DLD1 (cell line): ENCODE measurements at regions not wholly inside any gene's neighbourhood (a gene's known extent, or its start where the extent isn't known, plus 50 kb on each side); places are given as distances from the start of the nearest gene placed in this dataset.
"Not testable (repeated sequence)": the region's sequence is repeated elsewhere in the genome, so short reads cannot be mapped to it uniquely, and the experiment has no call there.

Experiments
- in situ Hi-C: cut with HindIII; loops from 2 replicates; pipeline ENCODE4 v1.10.0; 2017; ENCODE audit warnings: low sequenced_read_pairs

GRCh38 chr2:40676134-40676790, 224.4 kb upstream of the SLC8A1 start:
- in situ Hi-C loops, result not testable (repeated sequence)

- in situ Hi-C loops, result no loop called here
Observed at GRCh38 chr2:40680547-40680946, 228.7 kb upstream of the SLC8A1 start.

DNA sequence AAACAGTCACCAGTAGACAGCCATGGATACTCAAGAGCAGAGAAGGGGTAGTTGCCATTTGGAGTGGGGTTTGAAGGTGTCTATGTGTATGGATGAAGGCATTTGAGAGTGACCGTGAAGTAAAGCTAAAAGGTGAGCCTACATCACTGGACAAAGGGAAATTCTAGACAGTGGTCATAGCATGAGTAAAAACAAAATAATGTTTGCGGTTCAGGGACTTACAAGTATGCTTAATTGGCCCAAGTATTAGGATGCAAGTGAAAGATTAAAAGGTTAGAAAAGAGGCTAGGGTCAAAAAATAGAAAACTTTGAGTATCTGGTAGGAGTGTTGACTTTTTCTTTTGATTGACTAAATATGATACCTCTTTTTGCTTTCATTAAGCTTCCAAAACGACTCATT, 238.1 kb upstream of the SLC8A1 start:
- in situ Hi-C loops, result no loop called here

DNA sequence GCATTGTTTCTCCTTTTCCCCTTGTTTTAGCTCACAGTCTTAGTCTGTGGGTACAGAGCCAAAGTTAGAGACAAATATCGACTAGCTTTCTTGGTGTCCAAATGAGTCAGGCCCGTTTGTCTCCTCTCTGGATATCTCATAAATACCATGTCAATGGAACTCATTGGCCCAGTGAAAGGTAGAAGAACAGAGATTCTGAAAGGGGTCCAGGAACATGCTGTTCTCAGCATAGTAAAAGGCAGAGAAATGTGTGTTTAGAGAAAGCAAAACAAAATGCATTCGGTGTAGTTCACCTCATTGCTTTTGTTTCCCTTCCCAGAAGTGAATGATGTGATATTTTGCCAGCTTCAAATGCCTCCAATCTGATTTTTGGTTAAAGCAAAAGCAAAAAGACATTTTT, 238.6 kb upstream of the SLC8A1 start:
- in situ Hi-C loops, result no loop called here

DNA sequence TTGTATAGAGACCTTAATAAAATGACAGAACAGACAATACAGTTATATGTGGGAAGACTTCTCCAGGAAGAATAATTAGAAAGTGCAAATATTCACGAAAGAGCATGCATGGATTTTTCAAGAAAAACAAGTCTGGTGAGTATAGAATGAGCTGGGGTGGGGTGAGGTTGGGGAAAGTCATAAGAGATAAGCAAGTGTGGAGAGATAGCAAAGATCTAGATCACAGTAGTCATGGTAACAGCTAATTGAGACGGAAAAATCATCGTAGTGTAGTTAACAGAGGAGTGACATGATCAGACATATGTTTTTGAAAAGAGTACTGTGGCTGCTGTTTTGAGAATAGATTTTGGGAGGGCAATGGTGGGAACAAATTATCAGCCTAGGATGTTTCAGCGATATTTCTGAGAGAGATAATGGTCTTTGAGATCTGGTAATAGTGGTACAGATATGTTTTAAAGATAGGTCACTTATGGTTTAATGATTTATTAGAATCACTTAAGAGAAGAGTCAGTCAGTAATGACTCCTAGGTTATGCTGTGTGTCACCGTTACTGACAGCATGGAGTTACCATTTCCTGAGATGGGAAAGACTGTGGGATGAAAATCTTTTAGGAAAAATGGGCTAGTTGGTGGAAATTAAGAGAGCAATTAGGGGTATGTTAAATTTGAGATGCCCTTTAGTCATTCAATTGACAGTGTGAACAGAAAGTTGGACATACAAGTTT, 248.5 kb upstream of the SLC8A1 start:
- in situ Hi-C loops, result no loop called here

DNA sequence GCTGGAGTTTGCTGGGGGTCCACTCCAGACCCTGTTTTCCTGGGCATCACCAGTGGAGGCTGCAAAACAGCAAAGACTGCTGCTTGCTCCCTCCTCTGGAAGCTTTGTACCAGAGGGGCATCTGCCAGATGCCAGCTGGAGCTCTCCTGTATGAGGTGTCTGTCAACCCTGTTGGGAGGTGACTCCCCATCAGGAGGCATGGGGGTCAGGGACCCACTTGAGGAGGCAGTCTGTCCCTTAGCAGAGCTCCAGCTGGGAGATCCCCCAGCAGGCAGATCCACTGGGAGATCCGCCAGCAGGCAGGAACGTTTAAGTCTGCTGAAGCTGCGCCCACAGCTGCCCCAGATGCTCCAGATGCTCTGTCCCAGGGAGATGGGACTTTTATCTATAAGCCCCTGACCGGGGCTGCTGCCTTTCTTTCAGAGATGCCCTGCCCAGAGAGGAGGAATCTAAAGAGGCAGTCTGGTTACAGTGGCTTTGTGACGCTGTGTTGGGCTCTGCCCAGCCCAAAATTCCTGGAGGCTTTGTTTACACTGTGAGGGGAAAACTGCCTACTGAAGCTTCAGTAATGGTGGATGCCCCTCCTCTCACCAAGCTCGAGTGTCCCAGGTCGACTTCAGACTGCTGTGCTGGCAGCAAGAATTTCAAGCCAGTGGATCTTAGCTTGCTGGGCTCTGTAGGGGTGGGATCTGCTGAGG, 260.5 kb upstream of the SLC8A1 start:
- in situ Hi-C loops, result not testable (repeated sequence)

DNA sequence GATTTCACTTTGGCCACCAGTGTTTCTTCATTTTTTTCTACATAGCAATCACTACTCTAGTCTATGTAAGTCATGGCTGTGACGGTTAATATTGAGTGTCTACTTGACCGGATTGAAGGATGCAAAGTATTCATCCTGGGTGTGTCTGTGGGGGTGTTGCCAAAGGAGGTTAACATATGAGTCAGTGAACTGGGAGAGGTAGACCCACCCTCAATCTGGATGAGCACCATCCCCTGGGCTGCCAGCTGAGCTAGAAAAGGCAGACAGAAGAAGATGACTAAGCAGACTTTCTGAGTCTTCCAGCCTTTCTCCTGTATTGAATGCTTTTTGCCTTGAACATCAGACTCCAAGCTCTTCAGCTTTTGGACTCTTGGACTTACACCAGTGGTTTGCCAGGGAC, 265.0 kb upstream of the SLC8A1 start:
- in situ Hi-C loops, result no loop called here

GRCh38 chr2:40719414-40719813, 267.5 kb upstream of the SLC8A1 start:
- in situ Hi-C loops, result no loop called here

- in situ Hi-C loops, result no loop called here
Observed at GRCh38 chr2:40721595-40721994, 269.7 kb upstream of the SLC8A1 start.

DNA sequence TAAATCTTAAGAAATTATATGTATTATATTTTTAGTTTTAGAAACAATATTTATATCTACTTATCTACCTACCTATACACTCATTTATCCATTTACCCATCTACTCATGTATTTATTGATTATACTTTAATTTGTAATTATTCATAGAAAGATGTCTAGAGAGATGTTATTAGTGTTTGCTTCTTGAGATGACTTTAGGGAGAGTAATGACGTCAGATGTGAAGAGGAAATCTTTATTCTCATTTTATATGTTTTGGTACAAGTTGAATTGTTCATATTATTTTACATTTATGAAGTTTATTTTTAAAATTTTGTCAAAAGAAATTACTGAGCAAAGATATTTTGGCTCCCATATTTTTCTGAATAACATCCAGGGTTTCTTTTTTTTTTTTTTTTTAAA, 271.3 kb upstream of the SLC8A1 start:
- in situ Hi-C loops, result no loop called here

DNA sequence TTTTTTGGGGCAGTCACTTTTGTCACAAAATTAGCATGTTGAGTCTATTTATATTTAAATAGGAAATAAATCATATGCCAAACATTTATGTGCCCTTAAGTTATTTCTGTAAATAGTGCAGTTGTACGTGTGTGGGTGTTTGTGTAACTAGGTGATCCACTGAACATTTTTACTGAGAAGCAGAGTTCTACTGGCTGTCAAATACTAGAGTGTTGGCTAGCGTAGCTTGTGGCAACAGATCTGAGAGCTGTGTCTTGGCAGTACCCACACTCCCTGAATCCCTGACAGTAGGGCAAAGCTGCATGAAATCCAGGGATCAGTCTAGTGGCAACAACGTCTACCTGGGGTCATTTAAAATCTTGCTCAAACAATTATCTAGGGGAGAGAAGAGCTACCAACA, 273.1 kb upstream of the SLC8A1 start:
- in situ Hi-C loops, result no loop called here

- in situ Hi-C loops, result no loop called here
Observed at GRCh38 chr2:40725950-40726349, 274.1 kb upstream of the SLC8A1 start.

GRCh38 chr2:40734797-40735196, 282.9 kb upstream of the SLC8A1 start:
- in situ Hi-C loops, result no loop called here

DNA sequence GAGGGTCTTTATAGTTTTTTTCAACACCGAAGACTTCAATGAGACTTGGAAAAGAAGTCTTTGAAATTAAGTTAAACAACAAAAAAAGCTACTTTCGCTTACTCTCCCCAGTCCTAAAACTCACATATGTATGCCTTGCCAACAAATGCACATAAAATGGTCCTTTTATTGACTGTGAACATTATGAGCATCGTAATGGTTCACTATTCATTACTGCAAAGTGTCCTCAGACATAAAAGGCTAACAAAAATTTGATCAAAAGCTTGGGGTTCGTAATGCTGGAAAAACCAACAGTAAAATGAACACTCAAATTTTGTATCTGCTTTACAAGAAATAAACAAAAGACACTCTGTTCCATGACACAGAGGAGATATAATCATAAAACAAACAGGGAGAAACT, 285.3 kb upstream of the SLC8A1 start:
- in situ Hi-C loops, result no loop called here

- in situ Hi-C loops, result no loop called here
Observed at GRCh38 chr2:40740419-40740818, 288.5 kb upstream of the SLC8A1 start.

GRCh38 chr2:40741532-40741931, 289.6 kb upstream of the SLC8A1 start:
- in situ Hi-C loops, result no loop called here

DNA sequence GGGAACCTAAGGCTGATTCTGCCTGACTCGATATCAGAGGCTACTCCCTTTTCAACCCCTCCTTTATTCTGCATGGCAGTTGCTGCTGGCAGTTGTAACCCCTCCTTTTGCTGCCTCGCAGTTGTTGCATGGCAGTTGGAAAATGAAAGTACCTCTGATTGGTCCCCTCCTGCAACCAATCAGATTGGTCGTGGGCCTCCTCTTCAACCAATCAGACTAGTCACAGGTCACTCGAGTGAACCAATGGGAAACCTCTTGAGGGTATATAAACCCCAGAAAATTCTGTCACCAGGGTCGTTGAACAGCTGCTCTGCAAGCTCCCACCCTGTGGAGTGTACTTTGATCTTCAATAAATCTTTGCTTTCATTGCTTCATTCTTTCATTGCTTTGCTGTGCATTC, 294.3 kb upstream of the SLC8A1 start:
- in situ Hi-C loops, result no loop called here

DNA sequence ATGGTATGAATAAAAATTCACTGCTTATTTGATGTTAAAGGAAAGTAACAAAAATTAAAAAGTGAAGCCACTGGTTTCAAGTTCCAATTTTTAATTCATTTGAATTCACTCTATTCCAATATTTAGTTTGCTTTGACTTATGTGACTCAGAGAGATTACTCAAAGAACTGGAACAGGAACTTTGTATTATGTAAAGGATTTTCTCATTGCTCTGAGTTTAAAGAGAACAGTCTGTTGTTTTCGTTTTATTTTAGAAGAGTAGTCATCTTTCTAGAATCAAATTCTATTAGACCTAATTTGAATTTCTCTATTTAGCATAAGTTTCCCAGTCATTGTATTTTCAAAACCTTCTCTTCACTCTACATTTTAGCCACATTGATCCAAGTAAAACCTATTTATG, 300.1 kb upstream of the SLC8A1 start:
- in situ Hi-C loops, result no loop called here

DNA sequence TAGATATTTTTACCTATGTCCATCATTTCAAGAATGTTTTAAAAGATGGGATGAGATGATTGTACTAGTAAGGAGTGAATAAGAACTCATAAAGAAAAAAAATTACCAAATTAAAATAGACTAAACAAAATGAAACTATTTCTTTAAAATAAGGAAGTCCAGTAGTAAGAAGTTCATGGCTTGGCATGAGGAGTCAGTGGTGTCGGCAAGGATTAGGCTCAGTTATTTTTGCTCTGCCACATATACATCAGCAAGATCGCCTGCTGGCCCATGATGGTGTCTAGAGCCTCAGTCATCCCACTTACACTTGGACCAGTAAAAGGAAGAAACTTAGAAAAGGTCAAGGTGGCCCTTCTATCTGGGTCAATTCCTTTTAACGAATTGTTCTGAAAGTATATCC, 300.9 kb upstream of the SLC8A1 start:
- in situ Hi-C loops, result no loop called here

DNA sequence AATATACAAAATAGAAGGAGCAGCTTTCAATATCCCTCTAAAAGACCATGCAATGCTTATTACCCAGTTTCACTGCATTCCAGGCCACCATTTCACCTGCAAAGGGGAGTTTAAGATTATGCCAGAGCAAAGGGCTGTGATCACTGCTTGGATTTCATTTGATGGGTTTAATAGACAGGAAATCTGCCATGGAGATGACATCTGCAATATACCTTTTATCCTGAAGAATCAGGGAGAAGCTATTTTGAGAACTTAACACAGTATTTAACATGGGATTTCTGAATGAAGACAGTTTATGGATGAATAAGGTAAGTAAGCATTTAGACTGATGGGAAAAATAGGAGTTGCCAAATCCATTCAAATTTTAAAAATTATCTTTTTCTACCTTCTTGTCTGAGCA, 303.0 kb upstream of the SLC8A1 start:
- in situ Hi-C loops, result no loop called here

- in situ Hi-C loops, result no loop called here
Observed at GRCh38 chr2:40758401-40759155, 306.7 kb upstream of the SLC8A1 start.
